OCI-LY3 (cell line): ENCODE measurements at regions not wholly inside any gene's neighbourhood (a gene's known extent, or its start where the extent isn't known, plus 50 kb on each side); places are given as distances from the start of the nearest gene placed in this dataset.

Experiments used
- CTCF ChIP-seq: fragments of 200-600, 300-600 bp; sonication (generic); IDR thresholded peaks from 2 replicates; pipeline ENCODE4 v1.5.1; 2014; ENCODE audit warnings: antibody characterized with exemption, low read length, low read depth
- EZH2phosphoT487 ChIP-seq: fragments of 200-600 bp; shearing (Covaris generic); IDR thresholded peaks from 2 replicates; pipeline ENCODE4 v1.6.1; 2018; ENCODE audit warnings: antibody characterized with exemption, mixed run types, low read depth

GRCh38 chr14:55867311-55867710 is 250.9 kb upstream of the PELI2 start:
- TF ChIP-seq EZH2phosphoT487 (no peak), CTCF (no peak)
